HG03139 (cell line): ENCODE measurements at regions not wholly inside any gene's neighbourhood (a gene's known extent, or its start where the extent isn't known, plus 50 kb on each side); places are given as distances from the start of the nearest gene placed in this dataset.
A peak's percentile ranks its signal among the peaks of the same experiment; 100 is the strongest.

ENCODE experiments used
- ATAC-seq: cut with Tn5 transposase; IDR thresholded peaks from one replicate; pipeline ENCODE4 v1.9.1; 2021; ENCODE audit not compliant: unreplicated experiment

- no peak for ATAC-seq
These were observed 418.1 kb upstream of the KLF4 start for GRCh38 chr9:107907715-107908114.

DNA sequence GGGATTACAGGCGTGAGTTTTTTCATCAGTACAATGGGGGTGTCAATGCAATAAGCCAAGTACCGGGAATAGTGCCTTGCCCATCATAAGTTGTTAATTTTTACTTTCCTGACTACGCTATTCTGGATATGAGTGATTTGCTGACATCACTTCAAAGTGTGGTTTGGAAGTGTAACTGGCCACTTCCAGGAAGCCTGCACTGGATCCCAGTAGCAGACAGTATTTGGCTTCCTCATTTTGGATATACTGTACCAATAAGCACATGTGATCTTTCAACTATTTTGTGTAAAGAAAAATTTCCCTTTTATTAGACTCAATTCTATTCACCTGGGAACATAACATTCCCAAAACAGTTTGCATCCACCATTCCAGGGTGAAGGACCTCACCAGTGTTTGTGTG is 417.7 kb upstream of the KLF4 start:
- ATAC-seq: no peak

- ATAC-seq: no peak
These were observed 416.5 kb upstream of the KLF4 start for GRCh38 chr9:107906074-107906473.

DNA sequence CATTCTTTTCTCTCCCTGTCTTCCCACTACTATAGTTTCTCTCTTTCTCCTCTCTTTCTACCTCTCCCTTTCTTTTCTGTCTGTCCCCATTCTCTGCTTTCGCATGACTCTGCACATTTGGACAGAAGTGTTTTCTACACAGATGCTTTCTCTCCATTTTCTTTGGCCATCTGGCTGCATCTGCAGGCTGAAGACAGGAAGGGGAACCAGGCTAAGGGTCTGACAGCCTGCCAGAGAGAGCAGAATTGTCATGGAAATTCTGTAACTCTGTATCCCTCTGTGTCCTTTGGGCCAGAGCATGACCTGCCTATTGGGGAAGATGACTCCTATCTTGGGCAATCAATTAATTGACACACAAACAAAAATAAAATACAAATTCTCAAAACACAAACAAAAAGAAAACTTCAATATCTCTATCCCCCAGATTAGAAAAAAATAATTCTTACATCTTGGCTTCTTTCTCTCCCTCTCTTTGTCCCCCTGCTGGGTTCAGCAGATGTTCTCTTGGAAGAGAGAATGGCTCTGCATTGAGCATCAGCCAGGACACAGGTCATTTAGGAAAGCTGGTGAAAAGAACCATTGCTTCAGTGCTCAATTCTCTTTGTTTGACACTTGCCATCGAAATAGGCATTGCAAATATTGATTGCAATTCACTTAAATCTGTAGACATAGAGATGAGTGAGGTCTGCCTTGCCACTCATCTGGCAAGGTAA is 415.9 kb upstream of the KLF4 start:
- ATAC-seq: no peak

DNA sequence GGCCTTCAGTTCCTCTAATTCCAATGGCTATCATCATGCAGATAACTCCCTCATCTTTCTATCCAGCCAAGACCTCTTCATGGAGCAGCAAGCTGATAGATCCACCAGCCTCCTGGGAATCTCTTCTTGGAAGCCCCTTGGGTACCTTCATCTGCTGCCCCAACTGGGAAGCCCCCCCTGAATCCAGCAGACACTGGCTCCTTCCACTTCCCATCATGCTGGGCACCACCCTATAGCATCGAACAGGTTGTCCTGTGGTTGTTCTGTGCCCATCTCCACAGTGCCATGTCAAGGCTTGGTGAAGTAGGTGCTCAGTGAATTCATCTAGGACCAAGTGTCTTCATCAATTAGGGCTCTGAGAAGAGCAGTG is 410.4 kb upstream of the KLF4 start:
- ATAC-seq: no peak

DNA sequence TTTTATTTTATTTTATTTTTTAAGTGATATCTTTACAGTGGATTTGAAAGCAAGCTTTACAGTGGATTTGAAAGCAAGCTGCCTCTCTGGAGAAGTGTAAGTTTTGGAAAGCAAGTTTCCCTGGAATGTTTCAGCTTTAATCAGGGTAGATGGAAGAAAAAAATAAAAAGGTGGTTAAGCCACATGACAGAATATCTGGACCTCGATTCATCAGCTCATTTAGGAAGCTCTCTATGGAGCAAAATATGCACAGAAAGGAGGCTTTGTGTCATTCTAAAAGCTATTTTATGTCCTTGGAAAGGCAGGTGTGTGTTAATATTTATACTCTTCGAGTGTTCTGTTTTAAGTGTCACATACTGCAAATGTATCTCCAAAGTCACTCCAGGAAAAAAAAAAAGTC is 409.2 kb upstream of the KLF4 start:
- ATAC-seq: no peak

DNA sequence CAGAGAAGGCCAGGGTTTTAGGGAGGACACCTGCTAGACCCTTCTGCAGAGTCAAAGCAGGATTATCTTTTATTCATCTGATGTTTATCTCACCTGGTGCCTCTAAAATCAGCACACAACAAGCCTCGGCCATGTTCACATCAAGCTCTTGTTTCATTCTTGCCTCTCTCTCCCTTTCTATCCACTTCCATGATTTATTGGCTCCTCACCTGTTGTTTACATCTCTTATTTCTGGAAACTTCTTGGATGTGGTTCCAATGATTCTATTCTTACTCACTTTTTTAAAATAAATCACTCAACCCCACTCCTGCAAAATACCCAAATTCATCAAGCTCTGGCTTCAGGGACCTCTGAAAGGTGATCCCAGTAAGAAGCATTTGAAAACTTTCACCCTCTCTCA is 407.0 kb upstream of the KLF4 start:
- ATAC-seq: no peak

- no peak for ATAC-seq
These were observed 406.0 kb upstream of the KLF4 start for GRCh38 chr9:107895501-107896001.

GRCh38 chr9:107894572-107895261 is 405.1 kb upstream of the KLF4 start:
- no peak for ATAC-seq

GRCh38 chr9:107890921-107891465 is 401.4 kb upstream of the KLF4 start:
- no peak for ATAC-seq

- ATAC-seq: no peak
These were observed 399.2 kb upstream of the KLF4 start for GRCh38 chr9:107888773-107889227.

GRCh38 chr9:107886826-107887225 is 397.3 kb upstream of the KLF4 start:
- ATAC-seq: no peak

- ATAC-seq: peak; percentile 91
These were observed 394.0 kb upstream of the KLF4 start for GRCh38 chr9:107883496-107884124.

DNA sequence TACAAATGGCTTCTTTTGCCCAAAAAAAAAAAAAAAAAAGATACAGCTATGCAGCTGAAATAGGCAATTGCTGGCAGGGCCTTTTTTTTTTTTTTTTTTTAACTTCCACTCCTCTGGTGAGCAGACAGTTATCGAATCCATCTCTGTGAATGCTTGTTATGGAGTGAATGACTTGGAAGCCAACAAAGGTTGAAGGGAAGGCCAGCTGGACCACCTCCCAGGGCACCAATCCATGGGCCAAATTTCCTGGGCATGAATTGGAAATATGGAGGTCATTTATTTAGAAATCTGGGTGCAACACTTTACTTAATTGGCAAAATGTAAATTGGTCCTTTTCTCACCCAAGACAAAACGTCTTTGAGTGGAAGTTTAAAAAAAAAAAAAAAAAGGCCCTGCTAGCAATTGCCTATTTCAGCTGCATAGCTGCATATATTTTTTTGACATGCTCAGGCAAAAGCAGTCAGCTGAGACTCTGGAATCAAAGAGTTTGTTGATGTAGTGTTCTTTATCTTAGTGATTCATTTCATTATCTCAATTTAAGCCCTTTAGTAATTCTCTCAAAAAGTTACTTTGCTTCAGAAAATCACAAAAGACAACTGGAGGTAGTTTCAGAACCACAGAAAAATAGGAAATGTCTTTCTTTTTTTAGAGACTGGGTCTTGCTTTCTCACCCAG is 392.2 kb upstream of the KLF4 start:
- ATAC-seq: no peak

DNA sequence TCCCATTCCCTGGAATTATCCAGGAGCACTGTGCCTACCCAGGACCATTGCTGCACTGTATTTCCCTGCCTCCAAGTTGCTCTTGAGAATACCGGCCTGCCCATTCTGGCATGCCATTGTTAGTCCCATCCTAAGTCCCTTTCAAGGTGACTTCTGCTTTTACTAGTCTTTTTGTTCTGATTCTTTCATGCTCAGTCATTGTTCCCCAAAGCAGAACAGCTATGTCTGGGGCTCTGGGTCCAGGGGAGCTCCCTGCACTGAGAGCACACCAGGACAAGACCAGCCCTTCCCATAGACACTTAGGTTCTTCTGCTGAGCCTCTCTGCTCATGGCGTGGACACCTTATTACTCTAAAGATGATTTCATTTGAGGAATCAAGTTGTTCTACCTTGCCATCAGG is 388.9 kb upstream of the KLF4 start:
- no peak for ATAC-seq

- no peak for ATAC-seq
These were observed 386.0 kb upstream of the KLF4 start for GRCh38 chr9:107875571-107875980.

DNA sequence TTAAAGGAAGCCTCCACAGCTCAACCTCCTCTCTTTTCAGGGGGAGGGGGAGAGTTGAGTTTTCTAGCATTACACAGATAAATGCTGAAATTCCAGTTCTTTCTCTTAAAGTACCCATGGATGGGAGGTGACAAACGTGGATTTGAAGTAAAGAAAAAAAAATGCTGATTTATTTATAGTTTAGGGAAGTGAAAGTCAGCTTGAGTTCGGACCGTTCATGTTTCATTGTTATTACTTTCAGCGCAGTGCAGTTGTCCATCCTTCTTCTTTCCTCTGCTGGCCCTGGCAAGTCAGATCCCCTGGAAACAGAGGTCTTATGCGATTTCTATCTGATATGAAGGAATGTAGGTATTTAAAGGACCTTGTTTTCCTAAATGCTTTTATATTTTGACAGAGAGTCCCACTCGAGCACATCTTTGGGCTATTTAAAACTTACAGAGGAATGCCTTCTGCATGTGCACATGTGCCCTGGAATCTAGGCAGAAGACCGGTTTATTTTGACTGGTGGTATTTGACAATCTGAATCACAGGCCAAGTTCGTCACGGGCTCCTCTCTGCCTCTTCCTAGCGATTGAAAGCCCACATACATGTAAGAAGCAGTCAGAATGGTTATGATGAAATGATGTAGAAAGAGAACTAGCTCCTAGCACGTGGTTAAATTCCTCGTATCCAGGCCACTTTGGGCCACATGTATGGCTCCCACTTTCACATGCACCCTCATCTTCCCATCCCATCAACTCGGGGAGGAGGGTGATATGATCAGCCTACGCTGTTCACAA is 385.2 kb upstream of the KLF4 start:
- peak; percentile 80 for ATAC-seq

- ATAC-seq: peak; percentile 14
These were observed 384.6 kb upstream of the KLF4 start for GRCh38 chr9:107874137-107874536.

GRCh38 chr9:107872457-107873192 is 383.1 kb upstream of the KLF4 start:
- ATAC-seq: no peak
